ENCODE measurements at regions not wholly inside any gene's neighbourhood (a gene's known extent, or its start where the extent isn't known, plus 50 kb on each side); places are given as distances from the start of the nearest gene placed in this dataset.

GRCh38 chr5:128782446-128782845 lies 182.8 kb upstream of the SLC27A6 start:
- TF ChIP-seq POLR2A (IDR thresholded peaks at IDR 0.05) (no peak), CTCF (IDR thresholded peaks at IDR 0.05) (no peak)
- H3K9me3 ChIP-seq = no peaks in the 10 kb centered on the region
- no peak overlapping the region for H3K4me3 ChIP-seq
- no peak overlapping the region for H3K27ac ChIP-seq
- no peaks in the 10 kb centered on the region for H3K36me3 ChIP-seq
- DNase-seq = peak in 1 of 3 donors; percentile 52
- H3K27me3 ChIP-seq = no peaks in the 10 kb centered on the region
- no peaks in the 10 kb centered on the region for H3K4me1 ChIP-seq

- Histone ChIP-seq H3K4me1 (no peaks in the 10 kb centered on the region), H3K36me3 (no peaks in the 10 kb centered on the region), H3K9me3 (no peaks in the 10 kb centered on the region), H3K4me3 (no peak overlapping the region), H3K27me3 (no peaks in the 10 kb centered on the region), H3K27ac (no peak overlapping the region)
- TF ChIP-seq CTCF (IDR thresholded peaks at IDR 0.05) = no peak
- no peak for TF ChIP-seq POLR2A (IDR thresholded peaks at IDR 0.05)
- no peak for DNase-seq
These were observed 180.6 kb upstream of the SLC27A6 start for GRCh38 chr5:128784726-128785125.

DNA sequence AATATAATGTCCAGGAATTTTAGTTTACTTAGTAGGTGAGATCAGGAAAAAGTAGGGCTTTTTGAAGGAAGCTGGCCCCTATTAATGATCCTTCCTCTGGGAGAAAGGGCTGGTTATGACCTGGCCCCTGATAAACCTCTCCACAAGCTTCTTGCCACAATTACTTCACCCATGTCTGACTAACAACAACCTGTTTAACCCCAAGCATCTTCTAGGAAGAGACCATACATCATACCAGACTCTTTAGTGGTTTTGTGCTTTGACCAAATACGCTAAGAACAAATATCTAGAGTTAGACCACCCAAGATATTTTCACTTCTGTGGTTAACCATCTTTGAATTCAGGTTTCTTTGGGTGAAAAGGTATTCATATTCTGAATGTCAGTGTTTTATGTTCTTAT lies 174.0 kb upstream of the SLC27A6 start:
- Histone ChIP-seq H3K4me3 (no peak overlapping the region), H3K36me3 (no peaks in the 10 kb centered on the region), H3K9me3 (no peaks in the 10 kb centered on the region), H3K4me1 (no peaks in the 10 kb centered on the region), H3K27ac (no peak overlapping the region), H3K27me3 (no peaks in the 10 kb centered on the region)
- TF ChIP-seq CTCF (IDR thresholded peaks at IDR 0.05) (no peak), POLR2A (IDR thresholded peaks at IDR 0.05) (no peak)
- DNase-seq = no peak

- no peaks in the 10 kb centered on the region for H3K36me3 ChIP-seq
- TF ChIP-seq POLR2A (IDR thresholded peaks at IDR 0.05) (no peak), CTCF (IDR thresholded peaks at IDR 0.05) (no peak)
- no peaks in the 10 kb centered on the region for H3K27me3 ChIP-seq
- H3K27ac ChIP-seq = no peak overlapping the region
- no peaks in the 10 kb centered on the region for H3K4me1 ChIP-seq
- H3K4me3 ChIP-seq = no peak overlapping the region
- DNase-seq = no peak
- H3K9me3 ChIP-seq = no peaks in the 10 kb centered on the region
These were observed 168.8 kb upstream of the SLC27A6 start for GRCh38 chr5:128796506-128796905.

- TF ChIP-seq POLR2A (IDR thresholded peaks at IDR 0.05) = no peak
- no peak for TF ChIP-seq CTCF (IDR thresholded peaks at IDR 0.05)
- Histone ChIP-seq H3K4me1 (no peaks in the 10 kb centered on the region), H3K4me3 (no peak overlapping the region), H3K27ac (no peak overlapping the region), H3K36me3 (no peaks in the 10 kb centered on the region), H3K9me3 (no peaks in the 10 kb centered on the region), H3K27me3 (no peaks in the 10 kb centered on the region)
- no peak for DNase-seq
These were observed 166.4 kb upstream of the SLC27A6 start for GRCh38 chr5:128798871-128799270.

DNA sequence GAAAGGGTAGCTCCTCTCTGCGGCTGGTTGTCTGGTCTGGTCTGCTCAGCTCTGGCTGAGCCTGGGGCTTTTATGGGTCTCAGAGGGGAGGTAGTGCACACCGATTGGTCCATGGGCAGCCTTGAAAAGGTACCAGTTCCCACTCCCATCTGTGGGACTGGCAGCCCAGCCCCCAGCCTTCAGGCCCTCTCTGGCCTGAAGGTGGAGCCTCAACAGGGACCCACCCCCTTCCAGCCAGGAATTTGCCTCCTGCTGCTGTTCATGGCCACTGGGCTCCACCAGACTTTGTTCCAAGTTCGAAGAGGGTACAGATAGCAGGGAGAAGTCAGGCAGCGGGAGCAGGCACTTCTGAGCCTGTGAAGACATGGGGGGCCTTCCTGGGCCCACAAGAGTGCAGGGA lies 165.3 kb upstream of the SLC27A6 start:
- no peak for DNase-seq
- no peaks in the 10 kb centered on the region for H3K4me1 ChIP-seq
- no peak overlapping the region for H3K4me3 ChIP-seq
- no peaks in the 10 kb centered on the region for H3K36me3 ChIP-seq
- no peaks in the 10 kb centered on the region for H3K9me3 ChIP-seq
- TF ChIP-seq CTCF (IDR thresholded peaks at IDR 0.05) (no peak), POLR2A (IDR thresholded peaks at IDR 0.05) (no peak)
- no peak overlapping the region for H3K27ac ChIP-seq
- H3K27me3 ChIP-seq = no peaks in the 10 kb centered on the region

Measured in Peyer's patch (tissue), 4 donors.